NCI-H2196 (cell line): ENCODE measurements at regions not wholly inside any gene's neighbourhood (a gene's known extent, or its start where the extent isn't known, plus 50 kb on each side); places are given as distances from the start of the nearest gene placed in this dataset.

Experiments used
- DNase-seq: peaks from one replicate; lab custom pipeline; 2025; ENCODE audit not compliant: unreplicated experiment; lab: John Stamatoyannopoulos, UW

- no peak for DNase-seq
Observed at GRCh38 chr9:80437825-80438224, 866.1 kb downstream of the TLE4 start.

DNA sequence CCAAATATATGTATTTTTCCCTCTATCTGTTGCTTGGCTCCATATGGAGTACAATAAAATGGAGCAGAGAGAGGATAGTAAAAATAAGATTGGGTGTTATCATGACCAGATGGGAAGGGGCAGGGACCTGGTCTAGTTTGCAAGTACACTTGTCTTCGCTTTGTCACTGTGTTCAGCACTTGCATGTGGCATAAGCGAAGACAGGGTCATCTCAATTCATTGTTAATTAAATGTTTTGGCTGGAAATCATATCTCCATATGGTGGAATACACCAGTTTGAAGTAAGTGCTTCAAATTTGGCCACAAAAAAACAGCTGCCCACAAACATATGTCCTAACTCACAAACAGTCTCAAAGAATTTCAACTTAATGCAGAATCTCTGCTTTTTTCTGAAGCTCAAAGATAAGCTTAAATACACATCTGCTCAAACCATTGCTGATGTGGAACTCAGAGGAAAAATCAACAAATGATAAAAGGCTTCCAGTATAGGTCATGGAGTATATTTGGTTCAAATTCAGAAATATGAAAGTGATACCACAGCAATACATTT is 865.4 kb downstream of the TLE4 start:
- no peak for DNase-seq

DNA sequence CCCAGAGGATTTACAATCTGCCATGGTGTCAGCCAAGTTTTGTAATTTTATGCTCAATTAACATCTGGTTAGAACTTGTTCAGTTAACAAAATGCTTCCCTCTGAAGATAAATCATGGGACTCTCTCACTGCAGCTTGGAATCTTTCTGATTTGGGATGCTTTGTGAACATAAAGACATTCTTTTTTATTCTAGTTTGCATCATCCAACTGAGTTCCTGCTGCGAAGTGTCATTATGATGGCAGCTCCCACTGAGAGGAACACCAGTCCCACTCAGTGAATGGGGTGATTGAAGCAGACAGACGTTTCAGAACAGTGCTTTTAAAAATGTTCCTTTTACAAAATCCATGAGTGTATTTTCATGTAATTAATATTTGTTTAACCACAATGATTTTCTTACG is 863.8 kb downstream of the TLE4 start:
- no peak for DNase-seq

GRCh38 chr9:80426992-80427391 is 855.2 kb downstream of the TLE4 start:
- DNase-seq: no peak

- DNase-seq: no peak
Observed at GRCh38 chr9:80417211-80417773, 845.5 kb downstream of the TLE4 start.

DNA sequence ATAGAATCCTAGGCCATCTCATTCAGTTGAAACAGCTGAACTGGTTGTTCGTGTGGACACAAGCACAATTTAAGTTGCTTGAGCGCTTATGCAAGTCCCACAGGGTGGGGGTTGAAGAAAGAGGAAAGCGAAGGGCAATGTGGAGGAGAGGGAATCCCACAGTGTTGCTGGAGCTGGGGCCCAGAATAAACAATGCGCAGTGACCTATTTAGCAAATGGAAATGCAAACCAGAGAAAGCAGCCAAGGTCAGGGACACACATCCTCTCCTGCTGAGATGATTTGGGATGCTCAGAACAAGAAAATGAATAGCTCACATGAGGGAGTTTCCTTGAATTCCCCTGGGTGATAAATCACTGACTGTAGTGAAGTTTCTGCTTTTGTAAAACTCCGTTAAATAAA is 838.3 kb downstream of the TLE4 start:
- no peak for DNase-seq

DNA sequence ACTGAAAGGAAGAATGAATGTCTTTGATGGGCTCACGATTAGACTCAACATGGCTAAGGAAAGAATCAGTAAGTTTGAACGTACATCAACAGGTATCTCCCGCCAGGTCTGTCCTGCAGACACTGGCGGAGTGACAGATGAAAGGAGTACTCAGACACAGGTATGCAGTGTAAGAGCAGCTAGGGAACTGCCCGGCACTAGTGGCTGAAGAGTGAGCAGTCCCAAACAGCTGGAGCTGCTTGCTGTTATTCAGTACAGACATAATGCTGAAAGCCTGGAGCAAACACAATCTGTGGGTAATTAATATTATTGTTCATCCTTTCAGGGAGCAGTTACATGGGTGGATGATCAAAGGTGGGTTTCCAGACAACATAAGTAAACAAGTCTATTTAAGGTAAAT is 835.5 kb downstream of the TLE4 start:
- DNase-seq: no peak

DNA sequence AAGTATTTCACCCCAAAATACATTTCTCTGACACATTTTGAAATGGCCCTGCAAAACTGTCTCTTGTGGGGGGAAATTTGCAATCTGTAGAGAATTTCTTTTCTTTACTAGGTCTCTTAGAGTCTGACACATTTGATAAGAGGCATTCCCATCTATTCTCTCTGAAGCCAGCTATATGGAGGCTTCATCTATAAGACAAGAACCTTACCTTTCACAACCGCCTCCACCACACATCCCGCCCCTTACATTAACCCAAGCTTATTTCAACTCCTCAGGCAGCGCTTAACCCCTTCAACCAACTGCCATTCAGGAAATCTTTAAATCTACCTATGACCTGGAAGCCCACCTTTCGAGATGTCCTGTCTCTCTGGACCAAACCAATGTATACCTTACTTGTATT is 829.5 kb downstream of the TLE4 start:
- no peak for DNase-seq

DNA sequence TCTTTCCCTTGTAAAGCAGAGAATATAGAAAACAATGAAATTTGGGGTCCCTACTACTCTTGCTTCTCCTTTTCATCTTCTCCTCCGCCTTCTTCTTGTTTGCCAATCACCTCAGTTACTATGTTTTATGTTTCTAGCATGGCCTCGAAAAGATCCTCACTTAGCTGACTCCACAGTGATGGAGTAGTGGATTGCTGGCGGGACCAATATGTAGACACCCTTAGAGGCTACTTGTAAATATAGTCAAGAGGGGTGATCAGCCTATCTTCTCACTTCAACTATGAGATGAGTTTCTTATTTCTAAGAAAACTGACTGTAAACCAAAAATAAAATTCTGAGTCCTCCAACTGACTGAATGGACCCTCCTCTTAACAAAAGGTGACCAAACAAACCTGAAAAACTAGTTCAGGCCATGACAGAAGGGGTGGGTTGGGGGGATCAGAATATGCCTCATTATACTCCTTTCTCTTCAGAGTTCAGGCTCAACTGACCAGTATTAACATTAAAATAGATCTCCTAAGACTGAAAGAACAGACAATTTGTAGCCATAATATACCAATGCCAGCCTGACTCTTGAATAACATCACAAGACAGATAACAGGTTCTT is 829.0 kb downstream of the TLE4 start:
- DNase-seq: no peak

DNA sequence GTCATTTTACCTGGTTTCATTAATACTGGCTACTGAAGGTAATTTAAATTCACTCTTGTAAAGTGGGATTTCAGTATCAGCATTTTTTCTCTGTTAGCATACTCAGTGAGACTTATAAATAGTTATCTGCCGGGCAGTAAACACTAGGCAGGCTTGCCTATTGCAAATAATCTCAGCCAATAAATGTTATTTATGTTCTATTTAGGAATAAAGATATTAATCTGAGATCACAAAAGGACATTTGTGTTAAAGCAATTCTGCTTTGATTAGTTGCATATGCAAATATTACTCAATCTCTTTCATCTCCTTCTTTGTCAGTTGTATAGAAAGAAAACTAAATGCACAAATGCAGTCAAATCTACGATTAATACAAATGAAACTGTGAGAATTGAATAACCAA is 827.8 kb downstream of the TLE4 start:
- no peak for DNase-seq

- no peak for DNase-seq
Observed at GRCh38 chr9:80387828-80388227, 816.1 kb downstream of the TLE4 start.

GRCh38 chr9:80385246-80385645 is 813.5 kb downstream of the TLE4 start:
- DNase-seq: no peak

DNA sequence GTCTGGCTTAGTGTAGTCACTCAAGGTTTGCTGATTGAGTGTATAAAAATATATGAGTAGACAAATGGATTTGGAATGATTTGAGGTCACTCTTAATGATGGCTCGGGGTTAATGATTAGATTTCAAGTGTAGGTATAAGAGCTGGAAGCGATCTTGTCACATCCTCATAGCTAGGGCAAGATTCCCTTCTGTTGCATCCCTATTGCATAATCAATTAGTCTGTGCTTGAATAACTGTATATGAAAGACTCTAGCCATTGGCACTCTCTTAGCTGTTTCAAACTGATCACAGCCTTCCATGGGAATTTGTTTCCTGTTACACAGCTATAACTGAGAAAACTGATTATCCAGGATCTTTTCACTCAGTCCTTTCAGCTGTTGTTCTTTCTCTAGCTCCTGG is 811.6 kb downstream of the TLE4 start:
- no peak for DNase-seq

DNA sequence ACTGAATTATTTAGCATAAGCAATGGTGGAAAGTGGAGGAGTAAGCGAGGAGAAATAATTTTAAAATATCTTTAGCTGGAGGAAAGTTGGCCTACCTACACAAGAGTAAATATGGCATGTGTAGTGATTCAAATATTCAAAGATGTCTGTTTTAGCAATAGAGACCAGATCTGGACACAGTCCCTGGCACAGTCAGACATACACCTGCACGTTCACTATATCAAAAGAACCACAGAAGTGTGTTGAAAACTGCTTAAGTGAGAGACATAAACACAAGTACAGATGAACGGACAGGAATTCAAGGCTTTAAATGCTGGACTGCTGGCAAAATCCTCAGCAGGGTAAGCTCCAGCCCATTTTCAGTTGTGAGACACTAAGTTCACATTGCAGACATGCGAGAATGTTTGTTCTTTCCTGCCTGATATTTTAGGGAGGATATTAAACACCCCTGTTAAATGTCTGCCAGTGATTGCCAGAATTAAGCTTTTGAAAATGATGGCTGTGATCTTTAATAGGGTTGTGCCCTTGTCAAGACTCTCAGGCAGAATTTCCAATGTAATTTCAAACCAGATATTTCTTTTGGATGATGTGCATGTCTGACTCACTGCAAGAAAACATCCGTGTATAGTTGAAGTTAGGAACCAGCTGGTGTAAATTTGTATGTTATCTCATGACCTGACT is 810.6 kb downstream of the TLE4 start:
- no peak for DNase-seq

DNA sequence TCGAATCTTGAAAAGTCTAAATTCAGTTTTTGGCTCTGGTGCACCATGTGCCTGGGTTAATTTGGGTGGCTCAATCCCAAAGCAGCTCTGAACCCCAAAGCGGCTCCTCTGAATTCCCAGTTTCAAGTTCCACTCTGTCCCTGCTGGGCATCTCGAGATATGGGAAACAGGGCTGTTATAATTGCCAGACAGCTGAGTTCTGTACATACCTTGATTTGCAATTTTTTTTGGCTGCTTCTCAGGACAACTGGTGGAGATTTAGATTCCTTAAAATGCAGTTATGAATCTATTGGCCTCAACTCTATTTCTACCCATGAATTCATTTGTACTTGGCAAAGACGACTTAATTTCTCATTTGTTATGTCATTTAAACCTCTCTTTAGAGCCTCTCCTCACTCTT is 808.5 kb downstream of the TLE4 start:
- DNase-seq: no peak

DNA sequence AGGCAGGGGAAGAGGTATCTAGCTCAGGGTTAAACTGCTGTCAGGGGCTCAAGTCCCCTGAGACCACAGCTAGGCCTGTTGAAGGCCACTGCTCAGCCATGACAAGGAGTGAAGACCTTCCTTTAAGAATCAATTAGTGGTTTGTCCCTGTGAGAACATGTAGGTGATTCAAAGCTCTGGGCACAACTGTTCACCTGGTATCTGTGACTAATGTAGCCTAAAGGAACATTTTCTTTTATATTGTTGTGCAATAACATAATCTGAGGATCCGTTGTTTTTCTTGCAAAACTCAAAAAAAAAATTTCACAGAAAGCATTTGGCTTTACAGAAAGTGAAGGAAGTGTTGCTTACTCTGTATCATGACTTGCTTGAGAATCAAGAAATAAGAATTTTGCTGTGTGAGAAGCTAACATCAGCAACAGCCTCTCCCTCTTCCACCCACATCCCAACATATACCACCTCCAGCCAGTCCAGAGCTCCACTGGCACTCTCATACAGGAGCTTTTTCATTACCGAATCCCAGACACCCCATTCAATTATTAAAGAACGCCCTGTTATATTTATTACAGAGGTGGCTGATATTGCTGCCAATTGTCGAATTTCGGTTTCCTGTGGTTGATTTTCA is 807.0 kb downstream of the TLE4 start:
- no peak for DNase-seq

DNA sequence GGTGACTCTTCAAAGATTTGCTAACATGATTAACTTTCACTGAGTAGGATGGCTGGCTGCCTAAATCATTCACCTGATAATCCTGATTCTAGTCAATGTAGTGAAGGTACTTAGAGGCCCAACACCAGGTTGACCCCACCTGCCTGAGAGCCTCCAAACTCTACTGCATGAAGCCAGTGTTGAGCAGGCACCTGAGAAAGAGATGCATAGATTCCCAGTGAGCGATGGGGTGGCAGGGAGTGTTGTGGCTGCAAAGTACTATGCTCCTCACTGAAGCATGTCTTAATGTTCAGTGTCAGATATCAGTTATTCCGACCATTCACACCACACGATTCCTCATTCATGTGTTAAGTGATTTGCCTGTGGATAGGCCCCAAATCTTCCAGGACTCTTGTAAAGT is 804.4 kb downstream of the TLE4 start:
- DNase-seq: no peak

DNA sequence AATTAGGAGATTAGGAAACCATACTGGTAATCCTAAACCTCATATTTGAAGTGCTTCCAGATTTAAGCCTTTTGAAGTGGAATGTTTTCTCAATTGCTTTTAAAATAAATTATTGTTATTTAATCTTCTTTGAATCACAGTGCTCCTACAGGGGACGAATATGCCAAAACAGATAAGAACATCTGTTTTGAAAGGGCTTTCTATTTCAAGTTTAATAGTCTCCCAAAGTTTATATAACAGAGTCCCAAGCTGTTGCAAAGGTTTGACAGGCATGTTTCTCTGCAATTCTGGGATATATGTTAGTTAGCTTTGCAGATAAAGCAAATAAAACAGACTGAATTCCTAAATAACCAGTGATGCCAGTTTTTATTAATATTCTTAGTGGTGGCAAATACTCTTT is 803.7 kb downstream of the TLE4 start:
- no peak for DNase-seq

GRCh38 chr9:80369641-80370040 is 797.9 kb downstream of the TLE4 start:
- no peak for DNase-seq

- no peak for DNase-seq
Observed at GRCh38 chr9:80366626-80367025, 794.9 kb downstream of the TLE4 start.

DNA sequence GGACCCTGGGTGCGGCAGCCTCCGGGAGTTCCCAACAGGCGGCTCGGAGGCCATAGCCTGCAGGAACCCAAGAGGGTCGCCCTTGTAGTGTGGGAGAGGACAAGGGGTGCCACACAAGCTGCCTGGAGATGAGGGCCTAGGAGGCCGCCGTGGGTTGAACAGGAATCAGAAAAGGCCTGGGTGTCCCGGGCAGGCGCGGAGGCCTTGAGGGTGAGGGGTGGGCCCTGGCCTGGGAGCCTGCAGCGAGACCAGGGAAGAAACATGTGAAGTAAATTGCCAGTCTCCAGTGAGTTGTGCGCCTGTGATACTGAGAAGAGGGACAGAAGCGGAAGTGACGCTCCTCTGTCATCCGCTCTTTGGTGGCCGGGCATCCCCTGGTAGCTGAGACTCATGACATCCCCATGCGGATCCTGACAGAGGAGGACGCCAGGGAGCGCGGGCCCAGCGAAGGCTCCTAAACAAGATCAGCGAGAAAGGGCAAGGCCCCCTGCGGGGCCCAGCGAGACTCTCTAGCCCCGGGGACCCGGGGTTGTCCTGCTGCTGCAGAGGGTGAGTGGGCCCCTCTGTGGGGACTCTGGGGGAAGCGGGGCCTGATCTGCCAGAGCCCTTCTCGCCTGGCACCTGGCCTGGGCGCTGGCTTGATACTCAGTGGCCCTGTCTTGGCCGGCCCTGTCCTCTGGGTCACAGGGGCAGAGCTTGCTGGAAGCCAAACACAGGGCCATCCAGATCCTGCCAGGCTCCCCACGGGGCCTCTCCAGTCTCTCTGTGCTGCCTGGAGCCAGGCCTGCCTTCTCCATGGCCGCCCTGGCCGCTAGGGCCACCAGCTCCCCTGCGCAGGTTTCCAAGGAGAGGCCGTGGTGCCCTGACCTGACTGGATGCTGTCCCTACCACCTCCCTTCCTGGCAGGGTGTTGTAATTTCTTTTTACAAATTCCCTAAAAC is 788.4 kb downstream of the TLE4 start:
- DNase-seq: no peak
